ENCODE measurements at regions not wholly inside any gene's neighbourhood (a gene's known extent, or its start where the extent isn't known, plus 50 kb on each side); places are given as distances from the start of the nearest gene placed in this dataset.

GRCh38 chr7:46003896-46004875 lies 83.1 kb upstream of the IGFBP3 start:
- Mint-ChIP-seq H3K4me1 (0 out of 2 replicates have a peak, but pooled peaks cover under 1% of the 10 kb centered on the region), H3K36me3 (no peaks in the 10 kb centered on the region), H3K4me3 (no peak overlapping the region), H3K27ac (no peak overlapping the region), H3K9me3 (peaks cover 28% of the 10 kb centered on the region), H3K27me3 (ENCODE audit: low read depth) (no peaks in the 10 kb centered on the region)
- CTCF ChIA-PET: no interaction called here
- POLR2A ChIA-PET: no interaction called here
- no peak for TF ChIP-seq CTCF (IDR thresholded peaks at IDR 0.05)
- no peak for TF ChIP-seq MXD4 (CRISPR knock-in tag; IDR thresholded peaks at IDR 0.05; ENCODE audit: borderline replicate concordance)
- no peak for TF ChIP-seq ZNF263 (CRISPR knock-in tag; IDR thresholded peaks at IDR 0.05; ENCODE audit: low read depth)
- no peak for TF ChIP-seq SMAD3 (CRISPR knock-in tag; IDR thresholded peaks at IDR 0.05; ENCODE audit: borderline replicate concordance)
- TF ChIP-seq, protein P1, sequence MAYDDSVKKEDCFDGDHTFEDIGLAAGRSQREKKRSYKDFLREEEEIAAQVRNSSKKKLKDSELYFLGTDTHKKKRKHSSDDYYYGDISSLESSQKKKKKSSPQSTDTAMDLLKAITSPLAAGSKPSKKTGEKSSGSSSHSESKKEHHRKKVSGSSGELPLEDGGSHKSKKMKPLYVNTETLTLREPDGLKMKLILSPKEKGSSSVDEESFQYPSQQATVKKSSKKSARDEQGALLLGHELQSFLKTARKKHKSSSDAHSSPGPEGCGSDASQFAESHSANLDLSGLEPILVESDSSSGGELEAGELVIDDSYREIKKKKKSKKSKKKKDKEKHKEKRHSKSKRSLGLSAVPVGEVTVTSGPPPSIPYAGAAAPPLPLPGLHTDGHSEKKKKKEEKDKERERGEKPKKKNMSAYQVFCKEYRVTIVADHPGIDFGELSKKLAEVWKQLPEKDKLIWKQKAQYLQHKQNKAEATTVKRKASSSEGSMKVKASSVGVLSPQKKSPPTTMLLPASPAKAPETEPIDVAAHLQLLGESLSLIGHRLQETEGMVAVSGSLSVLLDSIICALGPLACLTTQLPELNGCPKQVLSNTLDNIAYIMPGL (CRISPR knock-in tag; IDR thresholded peaks at IDR 0.05): no peak
- no peak for ATAC-seq
- no peak for DNase-seq (ENCODE audit: low spot score)

GRCh38 chr7:46003161-46003560 lies 82.1 kb upstream of the IGFBP3 start:
- no peak overlapping the region for H3K4me3 Mint-ChIP-seq
- ATAC-seq (no peak), DNase-seq (ENCODE audit: low spot score) (no peak)
- no peak overlapping the region for H3K27ac Mint-ChIP-seq
- no peaks in the 10 kb centered on the region for H3K27me3 Mint-ChIP-seq (ENCODE audit: low read depth)
- H3K4me1 Mint-ChIP-seq: 0 out of 2 replicates have a peak, but pooled peaks cover 3% of the 10 kb centered on the region
- CTCF ChIA-PET: no interaction called here
- POLR2A ChIA-PET: no interaction called here
- H3K36me3 Mint-ChIP-seq: no peaks in the 10 kb centered on the region; the same call in 1 of the 2 replicates
- H3K9me3 Mint-ChIP-seq: peaks cover 34% of the 10 kb centered on the region
- no peak for TF ChIP-seq EMX1 (CRISPR knock-in tag; IDR thresholded peaks at IDR 0.05)
- TF ChIP-seq, protein P2, sequence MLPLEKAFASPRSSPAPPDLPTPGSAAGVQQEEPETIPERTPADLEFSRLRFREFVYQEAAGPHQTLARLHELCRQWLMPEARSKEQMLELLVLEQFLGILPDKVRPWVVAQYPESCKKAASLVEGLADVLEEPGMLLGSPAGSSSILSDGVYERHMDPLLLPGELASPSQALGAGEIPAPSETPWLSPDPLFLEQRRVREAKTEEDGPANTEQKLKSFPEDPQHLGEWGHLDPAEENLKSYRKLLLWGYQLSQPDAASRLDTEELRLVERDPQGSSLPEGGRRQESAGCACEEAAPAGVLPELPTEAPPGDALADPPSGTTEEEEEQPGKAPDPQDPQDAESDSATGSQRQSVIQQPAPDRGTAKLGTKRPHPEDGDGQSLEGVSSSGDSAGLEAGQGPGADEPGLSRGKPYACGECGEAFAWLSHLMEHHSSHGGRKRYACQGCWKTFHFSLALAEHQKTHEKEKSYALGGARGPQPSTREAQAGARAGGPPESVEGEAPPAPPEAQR (CRISPR knock-in tag; IDR thresholded peaks at IDR 0.05): no peak
- no peak for TF ChIP-seq PREB (CRISPR knock-in tag; IDR thresholded peaks at IDR 0.05; ENCODE audit: borderline replicate concordance)
- TF ChIP-seq, protein P1 (CRISPR knock-in tag; IDR thresholded peaks at IDR 0.05): no peak
- no peak for TF ChIP-seq NR3C1 (CRISPR knock-in tag; conservative IDR thresholded peaks at IDR 0.05; ENCODE audit: low read depth)
- TF ChIP-seq NFATC4 (CRISPR knock-in tag; IDR thresholded peaks at IDR 0.05): no peak
- no peak for TF ChIP-seq TCF7 (CRISPR knock-in tag; IDR thresholded peaks at IDR 0.05; ENCODE audit: low read depth)
- TF ChIP-seq ZNF232 (CRISPR knock-in tag; IDR thresholded peaks at IDR 0.05): no peak
- TF ChIP-seq ZNF121 (CRISPR knock-in tag; IDR thresholded peaks at IDR 0.05): no peak
- no peak for TF ChIP-seq FOXP4 (CRISPR knock-in tag; IDR thresholded peaks at IDR 0.05)
- TF ChIP-seq IRF2 (CRISPR knock-in tag; IDR thresholded peaks at IDR 0.05; ENCODE audit: borderline replicate concordance, low read depth): no peak
- no peak for TF ChIP-seq E2F4 (CRISPR knock-in tag; IDR thresholded peaks at IDR 0.05; ENCODE audit: borderline replicate concordance, low read depth)
- TF ChIP-seq, protein P3, sequence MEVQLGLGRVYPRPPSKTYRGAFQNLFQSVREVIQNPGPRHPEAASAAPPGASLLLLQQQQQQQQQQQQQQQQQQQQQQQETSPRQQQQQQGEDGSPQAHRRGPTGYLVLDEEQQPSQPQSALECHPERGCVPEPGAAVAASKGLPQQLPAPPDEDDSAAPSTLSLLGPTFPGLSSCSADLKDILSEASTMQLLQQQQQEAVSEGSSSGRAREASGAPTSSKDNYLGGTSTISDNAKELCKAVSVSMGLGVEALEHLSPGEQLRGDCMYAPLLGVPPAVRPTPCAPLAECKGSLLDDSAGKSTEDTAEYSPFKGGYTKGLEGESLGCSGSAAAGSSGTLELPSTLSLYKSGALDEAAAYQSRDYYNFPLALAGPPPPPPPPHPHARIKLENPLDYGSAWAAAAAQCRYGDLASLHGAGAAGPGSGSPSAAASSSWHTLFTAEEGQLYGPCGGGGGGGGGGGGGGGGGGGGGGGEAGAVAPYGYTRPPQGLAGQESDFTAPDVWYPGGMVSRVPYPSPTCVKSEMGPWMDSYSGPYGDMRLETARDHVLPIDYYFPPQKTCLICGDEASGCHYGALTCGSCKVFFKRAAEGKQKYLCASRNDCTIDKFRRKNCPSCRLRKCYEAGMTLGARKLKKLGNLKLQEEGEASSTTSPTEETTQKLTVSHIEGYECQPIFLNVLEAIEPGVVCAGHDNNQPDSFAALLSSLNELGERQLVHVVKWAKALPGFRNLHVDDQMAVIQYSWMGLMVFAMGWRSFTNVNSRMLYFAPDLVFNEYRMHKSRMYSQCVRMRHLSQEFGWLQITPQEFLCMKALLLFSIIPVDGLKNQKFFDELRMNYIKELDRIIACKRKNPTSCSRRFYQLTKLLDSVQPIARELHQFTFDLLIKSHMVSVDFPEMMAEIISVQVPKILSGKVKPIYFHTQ (CRISPR knock-in tag; IDR thresholded peaks at IDR 0.05): no peak
- no peak for TF ChIP-seq NFE2L1 (CRISPR knock-in tag; IDR thresholded peaks at IDR 0.05)
- TF ChIP-seq ZNF138 (CRISPR knock-in tag; conservative IDR thresholded peaks at IDR 0.05): no peak
